Stimulated activated CD8-positive, alpha-beta memory T cell treated with anti-CD3 and anti-CD28 coated beads, Interleukin-15, amount 100 ng/mL, for 24 hours (primary cell): ENCODE measurements at regions not wholly inside any gene's neighbourhood (a gene's known extent, or its start where the extent isn't known, plus 50 kb on each side); places are given as distances from the start of the nearest gene placed in this dataset.

Source experiments
- DNase-seq: peaks from one replicate; pipeline ENCODE4 v3.0.0-alpha.2; 2020; ENCODE audit warnings: low read depth

DNA sequence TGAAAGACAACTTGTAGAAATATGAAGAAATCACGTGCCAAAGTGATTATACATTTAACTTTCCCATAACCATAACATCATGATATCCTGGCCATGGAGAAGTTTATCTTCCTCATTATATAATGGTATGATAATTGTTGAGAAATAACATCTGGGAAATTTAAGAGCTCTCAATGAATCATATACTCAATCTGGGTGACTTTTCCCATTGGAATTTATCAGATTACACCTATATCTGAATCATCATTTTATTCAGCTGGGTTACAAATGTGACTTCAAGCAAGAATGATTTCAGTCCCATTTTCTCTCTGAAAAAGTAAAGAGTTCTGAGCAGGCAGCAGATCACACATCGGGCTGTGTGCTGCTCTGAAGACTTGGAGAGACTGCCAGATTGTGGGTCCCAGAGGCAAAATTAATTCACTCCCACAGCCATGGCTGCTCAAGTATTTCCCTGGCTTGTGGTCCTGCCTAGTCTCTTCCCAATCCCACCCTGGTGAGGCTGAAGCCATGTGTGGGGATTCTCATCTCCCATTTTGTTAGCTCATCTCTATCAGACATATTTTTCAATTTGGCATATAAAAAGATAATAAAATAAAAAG is 278.0 kb downstream of the MRPL39 start:
- no peak for DNase-seq

DNA sequence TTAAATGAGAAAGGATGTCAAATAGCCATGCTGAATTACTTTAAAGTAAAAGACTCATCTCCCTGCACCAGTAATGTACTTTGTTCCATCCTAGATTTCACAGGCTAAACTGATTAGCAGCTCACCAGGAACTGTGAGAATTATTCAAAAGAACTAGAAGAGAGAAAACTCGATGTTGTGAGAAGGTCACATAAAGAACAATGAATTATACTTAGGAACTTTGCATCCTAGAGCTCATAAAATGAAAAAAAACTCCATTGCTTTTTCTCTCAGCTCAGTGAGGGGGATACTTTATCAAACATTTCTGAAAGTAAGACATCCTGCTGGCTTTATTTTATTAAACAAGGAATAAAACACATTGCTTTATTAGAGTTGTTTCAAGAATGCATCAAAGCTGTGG is 278.5 kb downstream of the MRPL39 start:
- no peak for DNase-seq

DNA sequence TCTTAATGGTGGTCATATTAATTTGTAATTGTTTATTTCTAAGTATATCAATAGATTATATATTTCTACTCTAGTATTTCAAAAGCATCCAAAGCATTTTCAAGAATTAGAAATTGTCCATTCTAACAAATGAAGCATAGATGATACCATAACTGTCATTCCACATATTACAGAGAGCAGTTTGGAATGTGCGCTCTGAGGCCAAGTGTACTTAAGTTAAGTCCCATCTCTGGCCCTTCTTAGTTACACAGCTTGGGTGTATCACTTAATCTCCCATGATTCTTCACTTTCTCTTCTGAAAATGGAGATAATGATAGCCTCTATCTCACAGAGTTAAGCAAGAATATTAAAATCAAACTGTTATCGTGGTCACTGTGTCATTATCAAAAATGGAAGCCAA is 281.1 kb downstream of the MRPL39 start:
- no peak for DNase-seq

DNA sequence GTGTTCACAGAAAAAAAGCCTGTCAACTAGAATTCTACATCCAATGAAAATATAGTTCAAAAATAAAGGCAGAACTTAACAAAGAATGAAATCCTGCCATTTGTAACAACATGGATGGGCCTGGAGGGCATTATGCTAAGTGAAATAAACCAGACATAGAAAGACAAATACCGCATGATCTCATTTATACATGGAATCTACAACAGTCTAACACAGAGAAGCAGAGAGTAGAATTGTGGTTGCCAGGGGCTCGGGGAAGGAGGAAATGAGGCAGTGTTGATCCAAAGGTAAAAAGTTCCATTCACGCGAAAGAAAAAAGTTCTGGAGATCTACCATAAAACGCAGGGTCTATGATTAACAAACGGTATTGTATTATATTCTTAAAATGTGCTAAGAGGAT is 282.6 kb downstream of the MRPL39 start:
- DNase-seq: no peak

DNA sequence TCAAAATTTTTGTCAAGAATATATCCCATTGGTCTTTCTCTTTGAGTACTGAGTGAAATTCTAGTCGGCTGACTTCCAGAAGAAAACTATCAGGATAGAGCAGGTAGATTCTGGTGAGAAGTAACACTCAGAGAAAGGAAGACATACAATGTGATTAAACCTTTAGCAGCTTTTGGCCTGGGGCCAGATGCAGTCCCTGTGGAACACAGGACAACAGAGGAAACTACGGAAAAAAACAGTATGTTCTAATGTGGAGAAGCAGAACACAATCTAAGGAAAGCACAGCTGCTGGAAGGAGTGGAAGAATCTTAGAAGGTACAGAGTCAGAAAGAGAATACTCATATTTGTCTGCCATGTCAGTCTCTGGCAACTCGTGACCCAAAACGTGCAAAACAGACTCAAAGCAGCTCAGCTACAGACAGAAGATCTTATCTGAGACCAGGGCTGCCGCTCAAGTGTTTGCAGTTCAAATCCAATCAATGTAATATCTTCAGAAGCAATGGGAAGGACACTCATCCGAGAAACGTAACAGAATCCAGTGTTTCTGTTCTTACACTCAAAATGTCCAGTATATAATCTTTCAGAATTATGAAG is 283.8 kb downstream of the MRPL39 start:
- DNase-seq: no peak

DNA sequence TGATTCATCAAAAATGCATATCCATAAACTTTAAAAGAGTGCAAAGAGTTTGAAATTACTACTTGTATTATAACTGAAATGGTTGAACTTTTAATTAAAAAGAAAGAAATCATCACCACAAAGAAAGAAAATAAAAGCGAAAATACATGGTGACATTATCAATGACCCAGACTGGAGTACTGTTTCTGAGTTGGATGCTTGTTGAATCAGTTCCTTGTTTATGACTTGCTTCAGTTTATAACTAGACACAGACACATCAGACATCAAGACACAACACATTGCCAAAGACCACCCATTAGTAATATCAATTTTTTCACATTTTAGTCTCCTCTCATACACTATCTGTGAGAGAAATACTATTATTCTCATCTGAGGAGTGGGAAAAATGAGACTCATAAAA is 293.0 kb downstream of the MRPL39 start:
- no peak for DNase-seq

DNA sequence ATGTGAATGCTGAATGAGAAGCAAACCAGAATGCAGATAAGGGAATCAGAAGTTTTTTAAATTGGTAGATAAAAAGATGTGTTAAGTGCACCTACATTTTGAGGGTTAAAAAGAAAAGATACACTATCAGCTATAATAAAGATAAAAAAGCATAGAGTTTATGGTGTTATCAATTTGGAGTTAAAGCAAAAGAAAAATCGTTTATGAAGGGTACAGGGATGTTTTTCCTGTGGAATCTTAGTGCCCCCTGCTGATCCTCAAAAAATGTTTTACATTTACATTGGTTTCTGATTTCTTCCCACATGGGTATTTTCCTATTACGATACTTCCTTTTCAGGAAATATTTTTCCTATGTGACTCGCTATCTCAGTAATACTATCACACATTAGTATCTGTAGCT is 293.5 kb downstream of the MRPL39 start:
- no peak for DNase-seq

DNA sequence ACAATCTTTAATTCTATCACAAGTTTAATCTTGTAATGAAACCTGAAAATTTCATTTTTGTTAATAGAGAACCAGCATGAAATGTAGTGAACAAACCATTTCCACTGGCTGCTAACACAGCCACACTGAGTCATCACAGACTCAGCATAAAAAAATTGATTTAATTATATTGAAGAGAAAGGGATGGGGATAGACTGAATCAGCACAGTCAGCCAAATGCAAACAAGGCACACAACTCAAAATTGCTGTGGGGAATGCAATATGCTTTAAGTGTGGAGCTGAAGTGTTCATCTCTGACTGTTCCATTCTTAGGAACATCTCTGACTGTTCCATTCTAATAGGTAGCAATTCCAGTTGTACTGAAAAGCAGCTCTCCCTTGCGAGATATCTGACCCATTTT is 299.8 kb downstream of the MRPL39 start:
- no peak for DNase-seq

DNA sequence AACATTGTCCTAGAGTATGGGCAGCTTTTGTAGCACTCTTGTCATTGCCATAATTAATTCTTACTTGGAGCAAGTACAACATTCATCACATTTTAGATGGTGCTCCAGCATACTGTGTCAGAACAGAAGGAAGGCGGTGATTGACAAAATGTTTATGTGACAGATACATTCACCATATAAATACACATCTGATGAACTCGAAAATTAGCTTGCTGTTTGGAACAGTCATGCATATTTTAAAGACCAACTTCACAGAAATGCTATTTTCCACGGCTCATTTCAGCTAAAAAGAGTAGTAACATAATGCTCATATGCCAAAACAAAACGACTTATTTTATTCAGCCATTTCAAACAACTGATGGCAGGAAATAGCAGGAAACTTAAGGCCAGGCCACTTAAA is 302.7 kb downstream of the MRPL39 start:
- no peak for DNase-seq

DNA sequence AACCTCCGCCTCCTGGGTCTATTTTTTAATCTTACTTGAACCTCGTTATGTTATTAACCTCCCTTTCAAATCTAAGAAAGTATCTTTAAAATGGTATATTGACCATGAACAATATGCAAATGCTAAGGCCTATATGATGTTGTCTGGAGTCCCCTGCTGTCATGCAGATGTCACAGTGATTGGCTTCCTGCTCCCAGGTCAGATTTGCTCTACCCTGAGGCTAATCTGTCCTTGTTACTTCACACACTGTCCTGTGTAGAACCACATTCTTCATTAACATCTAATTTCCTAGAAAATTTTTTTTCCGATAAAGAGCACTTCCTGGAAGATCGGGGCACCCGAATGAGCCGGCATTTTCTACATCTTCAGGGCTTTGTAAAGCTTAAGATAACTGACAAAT is 306.6 kb downstream of the MRPL39 start:
- DNase-seq: no peak

DNA sequence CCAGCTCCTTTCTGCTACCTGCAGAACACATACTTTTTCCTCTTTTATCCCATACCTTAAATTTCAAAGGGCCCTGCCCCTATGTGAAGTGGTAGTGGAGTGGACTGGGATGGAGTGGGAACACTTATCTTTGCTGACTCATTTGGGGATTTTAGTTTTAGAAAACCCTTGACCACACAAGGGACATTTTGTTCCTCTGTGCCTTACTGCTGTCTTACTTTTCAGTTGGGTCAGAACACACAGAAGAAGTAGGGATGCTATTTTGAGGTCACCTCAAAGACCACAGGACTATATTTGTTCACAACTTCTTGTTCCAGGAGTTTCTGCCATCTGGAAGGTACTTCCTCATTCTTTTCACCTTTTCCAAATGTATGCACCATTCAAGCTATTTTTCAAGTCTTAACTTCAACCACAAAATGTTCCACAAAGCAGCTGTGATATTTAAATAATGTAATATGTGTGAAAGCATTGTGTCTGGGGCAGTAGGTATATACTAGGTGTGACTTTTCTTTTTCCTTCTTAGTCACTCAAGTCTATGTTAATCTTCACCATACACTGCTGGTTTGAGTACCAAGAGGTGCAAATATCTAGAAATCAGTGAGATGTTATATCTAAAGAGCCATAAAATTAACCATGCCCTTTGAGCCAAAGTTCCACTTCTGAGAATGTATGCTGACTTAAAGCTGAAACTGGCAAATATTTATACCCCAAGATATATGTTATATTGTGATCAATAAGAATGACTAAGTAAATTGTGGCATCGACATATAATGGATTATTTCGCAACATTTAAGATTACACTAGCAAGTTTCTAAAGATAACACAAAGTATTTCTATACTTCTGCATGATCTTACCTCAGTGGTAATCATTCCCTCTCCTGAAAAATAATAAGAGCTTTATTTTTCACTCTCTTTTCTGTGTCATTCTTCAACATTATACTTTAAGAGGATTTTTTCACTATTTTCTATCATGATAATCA is 308.5 kb downstream of the MRPL39 start:
- DNase-seq: no peak

DNA sequence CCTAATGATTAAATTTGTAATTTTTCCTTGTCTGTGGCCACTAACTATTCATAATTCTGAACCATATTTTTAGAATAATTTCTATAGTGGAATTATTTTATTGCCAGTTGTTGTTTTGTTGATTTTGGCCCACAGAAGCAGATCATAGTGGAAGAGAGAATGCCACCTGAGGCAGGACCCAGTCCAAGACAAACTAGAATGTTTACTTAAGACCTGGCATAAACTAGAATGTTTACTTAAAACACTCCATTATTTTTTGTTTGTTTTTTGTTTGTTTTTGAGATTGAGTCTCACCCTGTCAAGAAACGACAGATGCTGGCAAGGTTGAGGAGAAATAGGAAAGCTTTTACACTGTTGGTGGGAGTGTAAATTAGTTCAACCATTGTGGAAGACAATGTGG is 310.2 kb downstream of the MRPL39 start:
- DNase-seq: no peak

DNA sequence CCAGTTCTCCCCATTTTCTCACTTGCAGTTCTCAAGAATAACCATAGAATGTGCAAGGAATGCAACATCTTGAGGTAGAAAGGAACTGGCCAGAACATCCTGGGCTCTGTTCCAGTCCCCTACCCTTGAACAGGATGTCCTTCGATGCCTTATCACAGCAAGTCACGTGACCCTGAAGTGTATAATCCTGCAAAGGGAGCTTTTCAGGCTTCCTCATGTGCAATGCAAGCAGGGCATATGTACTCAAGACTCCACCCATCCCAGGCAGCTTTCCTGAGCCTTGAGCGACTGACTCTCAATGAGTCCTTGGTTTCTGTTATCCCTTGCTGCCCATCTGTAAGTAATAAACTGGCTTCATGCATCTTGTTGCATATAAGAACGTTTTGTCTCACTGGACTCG is 311.0 kb downstream of the MRPL39 start:
- no peak for DNase-seq

DNA sequence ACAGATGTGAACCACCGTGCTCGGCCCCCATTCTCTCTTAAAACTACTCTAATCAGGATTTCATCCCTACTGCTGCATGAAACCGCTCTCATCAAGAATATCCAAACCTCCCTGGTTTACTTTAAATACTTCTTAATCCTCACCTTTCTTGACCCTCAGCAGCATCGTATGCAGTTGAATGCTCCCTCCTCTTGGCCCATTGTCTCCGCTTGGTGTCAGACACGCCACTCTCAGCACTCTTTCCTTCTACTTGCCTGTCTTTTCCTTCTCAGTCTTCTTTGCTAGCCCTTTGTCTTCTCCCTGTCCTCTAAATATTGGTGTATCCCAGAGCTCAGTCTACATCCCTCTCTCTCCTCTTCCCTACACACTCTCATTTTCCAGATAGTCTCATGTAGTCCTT is 314.9 kb downstream of the MRPL39 start:
- no peak for DNase-seq

DNA sequence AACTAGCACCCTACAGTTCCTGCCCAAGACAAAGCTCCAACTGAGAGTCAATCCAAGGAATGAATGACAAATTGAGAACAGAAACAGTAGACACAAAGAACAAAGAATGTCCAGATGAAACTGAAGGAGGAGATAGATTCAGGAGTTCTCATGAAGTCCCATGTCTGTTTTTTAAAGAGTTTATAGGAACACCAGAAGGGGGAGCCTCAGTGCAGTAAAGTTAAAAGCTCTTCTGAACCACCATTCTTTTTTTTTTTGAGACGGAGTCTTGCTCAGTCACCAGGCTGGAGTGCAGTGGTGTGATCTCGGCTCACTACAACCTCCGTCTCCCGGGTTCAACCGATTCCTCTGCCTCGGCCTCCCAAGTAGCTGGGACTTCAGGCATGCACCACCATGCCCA is 323.6 kb downstream of the MRPL39 start:
- no peak for DNase-seq

DNA sequence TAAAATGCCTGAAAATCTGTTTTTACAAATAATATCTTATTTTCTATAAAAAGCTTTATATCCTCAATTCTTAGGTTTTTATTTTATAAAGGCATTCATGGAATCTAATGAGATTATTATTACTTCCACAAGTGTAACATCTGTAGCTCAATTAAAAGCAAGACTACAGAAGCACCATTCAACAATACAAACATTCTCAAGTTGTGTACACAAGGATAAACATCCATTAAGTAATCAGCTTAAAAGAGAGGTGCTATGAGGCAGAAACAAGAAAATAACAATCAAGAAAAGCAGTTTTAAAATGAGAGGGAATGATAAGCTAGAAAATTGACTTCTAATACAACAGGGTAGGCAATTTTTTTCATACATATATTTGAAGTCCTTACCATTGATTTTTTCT is 326.1 kb downstream of the MRPL39 start:
- no peak for DNase-seq

DNA sequence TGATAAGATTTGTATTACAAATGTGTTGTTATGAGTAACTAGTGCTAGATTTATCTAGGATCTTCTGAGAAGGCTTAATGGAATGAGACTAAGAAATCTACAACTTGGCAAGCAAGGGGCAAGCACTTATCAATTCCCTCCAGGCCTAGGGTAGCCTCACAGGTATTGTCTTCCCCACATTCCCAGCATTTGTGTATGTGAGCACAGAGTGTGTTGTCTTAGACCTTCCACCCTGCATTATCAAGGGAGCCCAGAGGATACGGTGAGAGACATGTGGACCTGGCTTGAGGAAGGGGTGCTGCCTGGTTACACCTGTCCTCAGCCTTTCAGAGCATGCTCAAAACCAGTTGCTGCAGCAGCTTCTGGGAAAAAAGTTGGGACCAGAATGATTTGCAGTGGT is 327.2 kb downstream of the MRPL39 start:
- no peak for DNase-seq

DNA sequence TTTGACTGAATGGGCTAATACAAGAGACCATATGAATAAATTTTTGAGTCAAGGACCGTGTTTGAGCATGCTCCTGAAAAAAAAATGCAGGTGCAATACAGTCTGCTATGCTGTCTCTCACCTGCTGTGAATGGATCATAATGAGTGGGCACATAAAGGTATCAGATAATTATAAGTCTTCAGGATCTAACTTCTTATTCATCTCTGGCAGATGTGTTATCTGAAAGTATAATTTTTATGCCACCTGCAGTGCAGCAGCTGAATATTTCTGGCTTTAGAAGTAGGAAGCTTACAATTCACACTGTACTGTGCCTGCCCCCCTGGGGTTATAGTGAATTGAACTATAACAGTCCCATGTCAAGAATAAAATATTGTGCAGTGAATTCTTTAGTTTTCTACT is 333.3 kb downstream of the MRPL39 start:
- no peak for DNase-seq

DNA sequence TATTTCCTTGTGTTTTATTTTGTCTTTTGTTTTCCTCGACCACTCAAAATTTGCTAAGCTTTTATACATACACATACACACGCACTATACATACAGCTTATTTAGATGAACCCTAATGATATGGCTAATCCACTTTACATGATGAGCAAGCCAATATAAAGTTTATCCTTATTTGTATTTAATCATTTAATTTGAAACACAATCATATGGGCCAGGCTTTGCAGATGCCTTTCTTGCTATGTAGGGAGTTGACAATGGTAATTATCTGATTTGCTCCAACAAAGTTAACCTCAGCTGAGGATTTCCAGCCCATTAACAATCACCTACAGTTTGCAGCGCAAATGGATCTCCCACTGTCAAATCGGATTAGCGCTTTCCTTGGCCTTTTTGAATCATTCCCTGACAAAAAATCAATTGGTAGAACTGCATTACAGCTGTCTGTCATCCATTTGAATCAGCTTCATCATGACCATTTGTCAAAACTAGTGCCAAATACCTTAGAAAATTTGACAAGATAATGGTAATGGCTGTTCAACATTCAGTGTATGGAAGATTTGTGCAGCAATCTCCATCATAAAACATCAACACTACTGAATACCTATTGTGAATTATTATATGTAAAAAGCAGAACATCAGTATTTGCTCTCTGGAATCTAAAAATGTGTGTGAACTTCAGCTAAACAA is 352.6 kb downstream of the MRPL39 start:
- no peak for DNase-seq

DNA sequence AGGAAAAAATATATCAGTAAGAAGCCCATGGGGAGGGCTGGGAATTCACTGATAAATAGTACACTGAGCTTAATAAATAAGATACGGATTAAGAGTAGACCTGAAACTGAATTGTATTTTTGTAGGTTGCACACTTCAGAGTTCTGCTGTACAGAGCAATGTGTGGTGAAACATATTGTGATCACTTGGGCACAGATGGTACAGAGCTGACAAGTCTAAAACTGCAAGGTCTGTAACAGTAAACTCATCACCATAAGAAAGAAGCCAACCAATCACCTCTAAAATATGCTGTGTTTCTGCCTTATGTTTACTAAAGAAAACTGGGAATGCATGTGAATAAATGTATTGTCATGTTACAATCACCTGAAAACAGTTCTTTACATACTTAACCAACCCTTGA is 360.7 kb downstream of the MRPL39 start:
- no peak for DNase-seq

DNA sequence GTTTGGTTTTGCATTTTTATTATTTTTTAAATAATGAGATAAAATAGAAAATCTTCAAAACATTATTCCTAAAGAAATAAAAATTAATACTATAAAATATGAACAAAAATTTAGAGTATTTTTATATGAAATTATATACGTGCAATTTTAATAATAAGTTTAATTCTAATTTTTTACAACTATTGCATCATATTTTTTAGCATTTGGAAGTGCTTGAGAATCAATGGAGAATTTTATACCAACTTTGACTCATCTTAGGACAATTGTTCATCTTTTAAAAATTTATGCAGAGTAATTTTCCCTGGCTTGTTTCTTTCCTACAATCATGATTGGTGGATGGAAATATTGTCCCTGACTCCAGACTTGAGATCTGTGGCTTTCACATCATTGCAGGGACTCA is 362.5 kb downstream of the MRPL39 start:
- no peak for DNase-seq

DNA sequence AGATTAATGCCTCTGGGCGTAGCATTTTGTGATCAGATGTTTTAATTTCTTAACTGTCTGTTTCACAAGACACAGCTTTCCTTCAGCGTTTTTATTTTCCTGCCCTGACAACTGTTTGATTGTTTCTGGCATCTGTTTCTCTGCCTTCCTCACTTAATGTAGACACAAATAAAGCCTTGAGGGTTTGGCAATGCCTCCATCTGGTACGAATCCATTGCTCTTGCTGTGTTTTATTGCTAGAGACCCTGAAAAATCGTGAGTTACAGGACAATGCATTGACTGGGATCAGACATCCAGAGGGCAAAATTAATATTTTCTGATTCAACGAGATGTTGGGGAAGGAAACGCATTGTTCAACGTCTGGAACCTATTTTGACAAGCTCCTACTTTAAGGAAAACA is 363.5 kb downstream of the MRPL39 start:
- DNase-seq: no peak

DNA sequence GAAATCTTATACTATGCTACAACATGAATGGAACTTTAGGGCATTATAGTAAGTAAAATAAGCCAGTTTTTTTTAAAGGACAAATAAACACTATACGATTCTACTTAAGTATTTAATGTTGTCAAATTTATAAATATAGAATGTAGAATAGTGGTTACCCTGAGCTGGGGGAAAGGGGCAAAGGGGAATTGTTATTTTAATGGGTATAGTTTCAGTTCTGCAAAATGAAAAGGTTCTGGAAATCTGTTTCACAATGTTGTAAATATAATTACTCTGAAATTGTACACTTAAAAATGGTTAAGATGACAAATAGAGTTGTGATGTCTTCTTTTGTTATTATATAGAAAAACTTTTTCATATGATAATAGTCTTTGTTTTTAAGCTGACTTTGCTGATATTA is 366.3 kb downstream of the MRPL39 start:
- DNase-seq: no peak
